Vagina (tissue), 2 donors: ENCODE measurements at regions not wholly inside any gene's neighbourhood (a gene's known extent, or its start where the extent isn't known, plus 50 kb on each side); places are given as distances from the start of the nearest gene placed in this dataset.

ENCODE experiments used
- DNase-seq, 2 donors: peaks; one replicate each; pipeline ENCODE4 v3.0.0-alpha.2; 2017; ENCODE audit errors: extremely low spot score in 2 of 2
- H3K27ac ChIP-seq: fragments of 200-600 bp; sonication (generic); one replicate; pipeline ENCODE4 v1.5.1; 2019
- H3K27me3 ChIP-seq: fragments of 200-600 bp; sonication (generic); one replicate; pipeline ENCODE4 v1.5.1; 2019
- H3K36me3 ChIP-seq, 2 donors: fragments of 200-600 bp; sonication (generic); one replicate each; pipeline ENCODE4 v1.5.1; 2017 to 2019
- H3K4me1 ChIP-seq: fragments of 200-600 bp; sonication (generic); one replicate; pipeline ENCODE4 v1.5.1; 2019
- H3K4me3 ChIP-seq, 2 donors: fragments of 200-600 bp; sonication (generic); 1 replicate in 1 of 2; 2 replicates in 1 of 2; pipeline ENCODE4 v1.5.1; 2016 to 2019
- H3K9me3 ChIP-seq: fragments of 200-600 bp; sonication (generic); one replicate; pipeline ENCODE4 v1.5.1; 2019
- CTCF ChIP-seq, 3 experiments: fragments of 450-650 bp in 2 of 3; fragments of 200-600 bp in 1 of 3; sonication (generic) in 1 of 3; IDR thresholded peaks; one replicate each; pipeline ENCODE4 v1.5.1; 2017 to 2019; ENCODE audit warnings: antibody characterized with exemption in 3 of 3, mild to moderate bottlenecking in 2 of 3, moderate library complexity in 2 of 3
- POLR2A ChIP-seq, 2 donors: fragments of 450-650 bp; IDR thresholded peaks; one replicate each; pipeline ENCODE4 v1.6.1; 2017; ENCODE audit warnings: antibody characterized with exemption in 2 of 2, mild to moderate bottlenecking in 2 of 2, moderate library complexity in 2 of 2
- POLR2AphosphoS5 ChIP-seq, 2 donors: sonication (generic); formaldehyde crosslinking; IDR thresholded peaks; one replicate each; pipeline ENCODE4 v1.9.0; 2017; ENCODE audit warnings: antibody characterized with exemption in 2 of 2, mild to moderate bottlenecking in 2 of 2, low read depth in 1 of 2; ENCODE audit not compliant: insufficient read depth in 1 of 2
- intact Hi-C: fragments of 100-400 bp; cut with DNase I; formaldehyde crosslinking; loops from one replicate; pipeline ENCODE4 v1.15.1; 2023

- intact Hi-C loops: no loop called here
- TF ChIP-seq CTCF (IDR thresholded peaks at IDR 0.05): no peak
- Histone ChIP-seq H3K27me3 (no peaks in the 10 kb centered on the region), H3K9me3 (no peaks in the 10 kb centered on the region), H3K4me1 (no peaks in the 10 kb centered on the region), H3K27ac (no peak overlapping the region), H3K36me3 (no peaks in the 10 kb centered on the region), H3K4me3 (no peak overlapping the region)
- DNase-seq: no peak
Observed at GRCh38 chrX:13201605-13202219, 118.1 kb downstream of the ATXN3L start.

- no peaks in the 10 kb centered on the region for H3K4me1 ChIP-seq
- intact Hi-C loops: no loop called here
- TF ChIP-seq POLR2A (IDR thresholded peaks at IDR 0.05) (no peak), CTCF (IDR thresholded peaks at IDR 0.05) (no peak), POLR2AphosphoS5 (IDR thresholded peaks at IDR 0.05; ENCODE audit: insufficient read depth in 1 of 2, low read depth in 1 of 2) (no peak)
- no peak for DNase-seq
- H3K4me3 ChIP-seq: no peak overlapping the region
- H3K27ac ChIP-seq: no peak overlapping the region
- no peaks in the 10 kb centered on the region for H3K36me3 ChIP-seq
- no peaks in the 10 kb centered on the region for H3K9me3 ChIP-seq
- H3K27me3 ChIP-seq: no peaks in the 10 kb centered on the region
Observed at GRCh38 chrX:13200398-13200797, 119.5 kb downstream of the ATXN3L start.

GRCh38 chrX:13198762-13199064 lies 121.1 kb downstream of the ATXN3L start:
- Histone ChIP-seq H3K27ac (no peak overlapping the region), H3K4me3 (no peak overlapping the region), H3K36me3 (no peaks in the 10 kb centered on the region), H3K27me3 (no peaks in the 10 kb centered on the region), H3K4me1 (no peaks in the 10 kb centered on the region), H3K9me3 (no peaks in the 10 kb centered on the region)
- intact Hi-C loops: no loop called here
- DNase-seq: no peak
- TF ChIP-seq POLR2A (IDR thresholded peaks at IDR 0.05): no peak
- no peak for TF ChIP-seq CTCF (IDR thresholded peaks at IDR 0.05)
- TF ChIP-seq POLR2AphosphoS5 (IDR thresholded peaks at IDR 0.05; ENCODE audit: insufficient read depth in 1 of 2, low read depth in 1 of 2): no peak

- Histone ChIP-seq H3K4me3 (no peak overlapping the region), H3K27me3 (no peaks in the 10 kb centered on the region), H3K36me3 (no peaks in the 10 kb centered on the region), H3K27ac (no peak overlapping the region), H3K9me3 (no peaks in the 10 kb centered on the region), H3K4me1 (no peaks in the 10 kb centered on the region)
- TF ChIP-seq CTCF (IDR thresholded peaks at IDR 0.05): no peak
- no peak for TF ChIP-seq POLR2A (IDR thresholded peaks at IDR 0.05)
- no peak for TF ChIP-seq POLR2AphosphoS5 (IDR thresholded peaks at IDR 0.05; ENCODE audit: insufficient read depth in 1 of 2, low read depth in 1 of 2)
- no peak for DNase-seq
- intact Hi-C loops: no loop called here
Observed at GRCh38 chrX:13198056-13198761, 121.6 kb downstream of the ATXN3L start.

GRCh38 chrX:13196782-13197181 lies 123.1 kb downstream of the ATXN3L start:
- no peaks in the 10 kb centered on the region for H3K9me3 ChIP-seq
- DNase-seq: no peak
- TF ChIP-seq POLR2A (IDR thresholded peaks at IDR 0.05) (no peak), CTCF (IDR thresholded peaks at IDR 0.05) (no peak), POLR2AphosphoS5 (IDR thresholded peaks at IDR 0.05; ENCODE audit: insufficient read depth in 1 of 2, low read depth in 1 of 2) (no peak)
- H3K4me1 ChIP-seq: no peaks in the 10 kb centered on the region
- no peaks in the 10 kb centered on the region for H3K36me3 ChIP-seq
- no peak overlapping the region for H3K27ac ChIP-seq
- no peak overlapping the region for H3K4me3 ChIP-seq
- intact Hi-C loops: no loop called here
- no peaks in the 10 kb centered on the region for H3K27me3 ChIP-seq
